Stomach (tissue), 4 donors: ENCODE measurements at regions not wholly inside any gene's neighbourhood (a gene's known extent, or its start where the extent isn't known, plus 50 kb on each side); places are given as distances from the start of the nearest gene placed in this dataset.

Experiments
- POLR2A ChIP-seq, 4 donors: fragments of 450-650 bp; IDR thresholded peaks; one replicate each; pipeline ENCODE4 v1.6.1; 2016; ENCODE audit warnings: antibody characterized with exemption in 4 of 4, control low read depth in 2 of 4, mild to moderate bottlenecking in 1 of 4, moderate library complexity in 1 of 4
- POLR2AphosphoS5 ChIP-seq, 3 donors: sonication (generic); formaldehyde crosslinking; IDR thresholded peaks; one replicate each; pipeline ENCODE4 v1.6.1; 2016; ENCODE audit warnings: antibody characterized with exemption in 3 of 3
- TF ChIP-seq, protein P1 (sequence below), 7 experiments: fragments of 450-650 bp in 4 of 7; fragments of 200-600 bp in 3 of 7; sonication (generic) in 3 of 7; IDR thresholded peaks; one replicate each; pipeline ENCODE4 v1.5.1; 2016 to 2019; ENCODE audit warnings: antibody characterized with exemption in 7 of 7, control low read depth in 2 of 7, mild to moderate bottlenecking in 1 of 7

DNA sequence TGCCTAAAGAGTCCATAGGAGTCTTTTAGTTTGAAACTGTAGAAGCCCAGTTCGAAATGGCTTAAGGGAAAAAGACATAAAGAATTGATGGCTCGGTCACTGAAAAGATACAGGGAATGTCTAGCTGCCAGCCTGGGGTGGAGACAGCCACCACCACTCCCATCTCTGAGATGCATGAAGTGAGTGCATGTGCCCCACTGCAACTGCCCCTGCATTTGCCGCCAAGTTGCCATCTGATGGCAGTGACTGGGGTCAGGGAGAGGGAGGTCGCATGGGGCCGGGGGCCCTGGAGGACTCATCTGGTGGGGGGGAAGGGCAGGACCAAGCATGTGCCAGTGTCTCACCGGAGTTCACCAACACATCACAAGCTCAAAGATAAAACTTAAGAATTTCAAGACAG, 385.8 kb upstream of the SULF2 start:
- no peak for TF ChIP-seq POLR2AphosphoS5 (IDR thresholded peaks at IDR 0.05)
- TF ChIP-seq, protein P1, sequence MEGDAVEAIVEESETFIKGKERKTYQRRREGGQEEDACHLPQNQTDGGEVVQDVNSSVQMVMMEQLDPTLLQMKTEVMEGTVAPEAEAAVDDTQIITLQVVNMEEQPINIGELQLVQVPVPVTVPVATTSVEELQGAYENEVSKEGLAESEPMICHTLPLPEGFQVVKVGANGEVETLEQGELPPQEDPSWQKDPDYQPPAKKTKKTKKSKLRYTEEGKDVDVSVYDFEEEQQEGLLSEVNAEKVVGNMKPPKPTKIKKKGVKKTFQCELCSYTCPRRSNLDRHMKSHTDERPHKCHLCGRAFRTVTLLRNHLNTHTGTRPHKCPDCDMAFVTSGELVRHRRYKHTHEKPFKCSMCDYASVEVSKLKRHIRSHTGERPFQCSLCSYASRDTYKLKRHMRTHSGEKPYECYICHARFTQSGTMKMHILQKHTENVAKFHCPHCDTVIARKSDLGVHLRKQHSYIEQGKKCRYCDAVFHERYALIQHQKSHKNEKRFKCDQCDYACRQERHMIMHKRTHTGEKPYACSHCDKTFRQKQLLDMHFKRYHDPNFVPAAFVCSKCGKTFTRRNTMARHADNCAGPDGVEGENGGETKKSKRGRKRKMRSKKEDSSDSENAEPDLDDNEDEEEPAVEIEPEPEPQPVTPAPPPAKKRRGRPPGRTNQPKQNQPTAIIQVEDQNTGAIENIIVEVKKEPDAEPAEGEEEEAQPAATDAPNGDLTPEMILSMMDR (IDR thresholded peaks at IDR 0.05): no peak
- no peak for TF ChIP-seq POLR2A (IDR thresholded peaks at IDR 0.05)
